SW 1271 (cell line): ENCODE measurements at regions not wholly inside any gene's neighbourhood (a gene's known extent, or its start where the extent isn't known, plus 50 kb on each side); places are given as distances from the start of the nearest gene placed in this dataset.
"Not testable (repeated sequence)": the region's sequence is repeated elsewhere in the genome, so short reads cannot be mapped to it uniquely, and the experiment has no call there.

Experiments used
- DNase-seq, 2 experiments: peaks; one replicate each; lab custom pipeline; 2025; lab: John Stamatoyannopoulos, UW

GRCh38 chr15:30030345-30030744 is 52.4 kb upstream of the GOLGA8J start:
- DNase-seq, result no peak

- no peak for DNase-seq
These were observed 58.9 kb upstream of the GOLGA8J start for GRCh38 chr15:30023798-30024295.

- no peak for DNase-seq
These were observed 72.0 kb upstream of the GOLGA8J start for GRCh38 chr15:30010746-30011145.

GRCh38 chr15:30008156-30008555 is 74.6 kb upstream of the GOLGA8J start:
- DNase-seq, result no peak

GRCh38 chr15:30001602-30002001 is 81.2 kb upstream of the GOLGA8J start:
- DNase-seq, result no peak

GRCh38 chr15:29998033-29998432 is 84.7 kb upstream of the GOLGA8J start:
- no peak for DNase-seq

- no peak for DNase-seq
These were observed 85.3 kb upstream of the GOLGA8J start for GRCh38 chr15:29997499-29997898.

- DNase-seq, result no peak
These were observed 88.5 kb upstream of the GOLGA8J start for GRCh38 chr15:29994284-29994683.

GRCh38 chr15:29990954-29991353 is 91.8 kb upstream of the GOLGA8J start:
- DNase-seq, result no peak

GRCh38 chr15:29990035-29990434 is 92.7 kb upstream of the GOLGA8J start:
- no peak for DNase-seq

GRCh38 chr15:29988701-29989100 is 94.1 kb upstream of the GOLGA8J start:
- DNase-seq, result no peak

- no peak for DNase-seq
These were observed 95.8 kb upstream of the GOLGA8J start for GRCh38 chr15:29986946-29987345.

GRCh38 chr15:29978411-29979382 is 104.1 kb upstream of the GOLGA8J start:
- DNase-seq, result no peak

GRCh38 chr15:29974056-29974455 is 108.7 kb upstream of the GOLGA8J start:
- DNase-seq, result not testable (repeated sequence)

- no peak for DNase-seq
These were observed 110.7 kb upstream of the GOLGA8J start for GRCh38 chr15:29972051-29972450.

- no peak for DNase-seq
These were observed 112.4 kb upstream of the GOLGA8J start for GRCh38 chr15:29970402-29970695.

GRCh38 chr15:29969562-29970401 is 113.0 kb upstream of the GOLGA8J start:
- DNase-seq, result no peak

GRCh38 chr15:29968895-29969561 is 113.7 kb upstream of the GOLGA8J start:
- no peak for DNase-seq

GRCh38 chr15:29968099-29968894 is 114.5 kb upstream of the GOLGA8J start:
- no peak for DNase-seq

- no peak for DNase-seq
These were observed 120.3 kb upstream of the GOLGA8J start for GRCh38 chr15:29962407-29962806.

- DNase-seq, result no peak
These were observed 123.2 kb upstream of the GOLGA8J start for GRCh38 chr15:29959384-29960137.
